IPS-15b (cell line): ENCODE measurements at regions not wholly inside any gene's neighbourhood (a gene's known extent, or its start where the extent isn't known, plus 50 kb on each side); places are given as distances from the start of the nearest gene placed in this dataset.
A peak's percentile ranks its signal among the peaks of the same experiment; 100 is the strongest.

ENCODE experiments used
- H3K27me3 ChIP-seq: one replicate; pipeline ENCODE4 v1.6.1; 2013; ENCODE audit warnings: low read length; ENCODE audit not compliant: control insufficient read depth, insufficient read depth
- H3K36me3 ChIP-seq: one replicate; pipeline ENCODE4 v1.6.1; 2013; ENCODE audit warnings: low read length; ENCODE audit not compliant: control insufficient read depth, insufficient read depth
- H3K4me1 ChIP-seq: one replicate; pipeline ENCODE4 v1.6.1; 2013; ENCODE audit warnings: mild to moderate bottlenecking, low read length; ENCODE audit not compliant: control insufficient read depth, insufficient read depth
- H3K4me3 ChIP-seq: one replicate; pipeline ENCODE4 v1.5.1; 2013; ENCODE audit warnings: low read depth, low read length
- H3K9ac ChIP-seq: one replicate; pipeline ENCODE4 v1.6.1; 2013; ENCODE audit warnings: low read depth, mild to moderate bottlenecking, low read length
- H3K9me3 ChIP-seq: one replicate; pipeline ENCODE4 v1.6.1; 2013; ENCODE audit warnings: mild to moderate bottlenecking, low read length; ENCODE audit not compliant: control insufficient read depth, insufficient read depth

GRCh38 chr13:107827840-107828549, 387.3 kb downstream of the LIG4 start:
- H3K4me3 ChIP-seq = no peak overlapping the region
- no peaks in the 10 kb centered on the region for H3K9me3 ChIP-seq
- no peaks in the 10 kb centered on the region for H3K4me1 ChIP-seq
- no peaks in the 10 kb centered on the region for H3K36me3 ChIP-seq
- no peak overlapping the region for H3K9ac ChIP-seq
- no peaks in the 10 kb centered on the region for H3K27me3 ChIP-seq

GRCh38 chr13:107824635-107825034, 390.7 kb downstream of the LIG4 start:
- no peaks in the 10 kb centered on the region for H3K4me1 ChIP-seq
- no peak overlapping the region for H3K4me3 ChIP-seq
- no peaks in the 10 kb centered on the region for H3K36me3 ChIP-seq
- H3K9me3 ChIP-seq = no peaks in the 10 kb centered on the region
- H3K27me3 ChIP-seq = no peaks in the 10 kb centered on the region
- H3K9ac ChIP-seq = no peak overlapping the region

GRCh38 chr13:107822006-107822405, 393.3 kb downstream of the LIG4 start:
- H3K4me1 ChIP-seq = peaks cover 11% of the 10 kb centered on the region
- no peak overlapping the region for H3K4me3 ChIP-seq
- no peaks in the 10 kb centered on the region for H3K27me3 ChIP-seq
- H3K9ac ChIP-seq = no peak overlapping the region
- no peaks in the 10 kb centered on the region for H3K9me3 ChIP-seq
- no peaks in the 10 kb centered on the region for H3K36me3 ChIP-seq

- Histone ChIP-seq H3K4me3 (no peak overlapping the region), H3K36me3 (no peaks in the 10 kb centered on the region), H3K9me3 (no peaks in the 10 kb centered on the region), H3K4me1 (peaks cover 13% of the 10 kb centered on the region), H3K9ac (no peak overlapping the region), H3K27me3 (no peaks in the 10 kb centered on the region)
These were observed 393.8 kb downstream of the LIG4 start for GRCh38 chr13:107821492-107821891.

GRCh38 chr13:107819071-107819470, 396.3 kb downstream of the LIG4 start:
- no peaks in the 10 kb centered on the region for H3K27me3 ChIP-seq
- no peaks in the 10 kb centered on the region for H3K9me3 ChIP-seq
- no peak overlapping the region for H3K9ac ChIP-seq
- H3K4me3 ChIP-seq = no peak overlapping the region
- H3K36me3 ChIP-seq = no peaks in the 10 kb centered on the region
- peaks cover 13% of the 10 kb centered on the region for H3K4me1 ChIP-seq

GRCh38 chr13:107817647-107818287, 397.6 kb downstream of the LIG4 start:
- H3K36me3 ChIP-seq = no peaks in the 10 kb centered on the region
- peak overlapping the region; percentile 18 for H3K4me3 ChIP-seq
- H3K9ac ChIP-seq = no peak overlapping the region
- no peaks in the 10 kb centered on the region for H3K27me3 ChIP-seq
- peaks cover 13% of the 10 kb centered on the region for H3K4me1 ChIP-seq
- H3K9me3 ChIP-seq = no peaks in the 10 kb centered on the region

- Histone ChIP-seq H3K27me3 (no peaks in the 10 kb centered on the region), H3K9ac (no peak overlapping the region), H3K36me3 (no peaks in the 10 kb centered on the region), H3K9me3 (no peaks in the 10 kb centered on the region), H3K4me1 (peaks cover 1% of the 10 kb centered on the region), H3K4me3 (no peak overlapping the region)
These were observed 403.3 kb downstream of the LIG4 start for GRCh38 chr13:107812014-107812412.

- no peaks in the 10 kb centered on the region for H3K4me1 ChIP-seq
- H3K27me3 ChIP-seq = no peaks in the 10 kb centered on the region
These were observed 403.9 kb downstream of the LIG4 start for GRCh38 chr13:107811233-107812013.

GRCh38 chr13:107809125-107809524, 406.2 kb downstream of the LIG4 start:
- no peaks in the 10 kb centered on the region for H3K9me3 ChIP-seq
- H3K4me1 ChIP-seq = no peaks in the 10 kb centered on the region
- H3K9ac ChIP-seq = no peak overlapping the region
- no peaks in the 10 kb centered on the region for H3K36me3 ChIP-seq
- H3K4me3 ChIP-seq = no peak overlapping the region
- H3K27me3 ChIP-seq = no peaks in the 10 kb centered on the region

More at GRCh38 chr13:107811233-107812013, 403.9 kb downstream of the LIG4 start:
- Histone ChIP-seq H3K4me3 (no peak overlapping the region), H3K9me3 (no peaks in the 10 kb centered on the region), H3K9ac (no peak overlapping the region), H3K36me3 (no peaks in the 10 kb centered on the region)

GRCh38 chr13:107808389-107808788, 406.9 kb downstream of the LIG4 start:
- Histone ChIP-seq H3K27me3 (no peaks in the 10 kb centered on the region), H3K4me1 (no peaks in the 10 kb centered on the region), H3K9me3 (no peaks in the 10 kb centered on the region), H3K36me3 (no peaks in the 10 kb centered on the region), H3K9ac (no peak overlapping the region), H3K4me3 (no peak overlapping the region)

GRCh38 chr13:107807306-107808073, 407.8 kb downstream of the LIG4 start:
- H3K4me1 ChIP-seq = no peaks in the 10 kb centered on the region
- no peaks in the 10 kb centered on the region for H3K27me3 ChIP-seq
- no peak overlapping the region for H3K9ac ChIP-seq
- H3K4me3 ChIP-seq = no peak overlapping the region
- no peaks in the 10 kb centered on the region for H3K9me3 ChIP-seq
- H3K36me3 ChIP-seq = no peaks in the 10 kb centered on the region
